K562 (cell line): ENCODE measurements at regions not wholly inside any gene's neighbourhood (a gene's known extent, or its start where the extent isn't known, plus 50 kb on each side); places are given as distances from the start of the nearest gene placed in this dataset.

ENCODE experiments used
- ATAC-seq: fragments of 200-7000 bp; cut with Tn5 transposase; 3 replicates; pipeline ENCODE4 v1.9.1; 2020; ENCODE audit warnings: moderate library complexity
- BruUV-seq: library from RNA; stranded (reverse); fragments of 400-500 nt; replicated peaks from 2 replicates; lab custom pipeline; 2021; lab: Mats Ljungman, UMichigan
- CTCF ChIA-PET: fragments of 300-600 bp; formaldehyde crosslinking; extraction: SDS; loops from one replicate; lab custom pipeline; 2021; ENCODE audit warnings: low intra/inter-chr PET ratio; lab: Yijun Ruan, JAX
- POLR2A ChIA-PET: fragments of 300-600, 350-650 bp; sonication (Branson Sonifier 250); formaldehyde crosslinking; extraction: SDS; loops from one replicate; lab custom pipeline; 2021; ENCODE audit warnings: antibody characterized with exemption, inconsistent platforms; lab: Yijun Ruan, JAX
- DNase-seq, 4 experiments: peaks; one replicate each; pipeline versions ENCODE4 v3.0.0 to v3.0.0-alpha.2; 2011 to 2018; ENCODE audit warnings: low spot score in 3 of 4, mixed read lengths in 3 of 4; ENCODE audit errors: extremely low read depth in 1 of 4
- FAIRE-seq: peaks from 2 replicates; lab custom pipeline; 2011; peaks lifted over from hg19 to GRCh38; lab: Jason Lieb, UNC
- H2AFZ ChIP-seq: 2 replicates; pipeline ENCODE4 v1.6.0; 2011; ENCODE audit warnings: low read depth, low read length, control low read depth, inconsistent platforms
- H3K27ac ChIP-seq: fragments of 200-600 bp; 3 replicates; pipeline ENCODE4 v1.8.0; 2011; ENCODE audit warnings: low read depth, mild to moderate bottlenecking, control low read depth, inconsistent platforms, low read length, moderate library complexity, mixed read lengths; ENCODE audit errors: extremely low read depth
- H3K27me3 ChIP-seq, 2 experiments: fragments of 300-600 bp in 1 of 2; 2 replicates in 1 of 2; 3 replicates in 1 of 2; pipeline versions ENCODE4 v1.6.0 to v1.8.0; 2011; ENCODE audit warnings: inconsistent platforms in 2 of 2, low read length in 2 of 2, mild to moderate bottlenecking in 1 of 2, mixed read lengths in 1 of 2, moderate library complexity in 1 of 2; ENCODE audit not compliant: control insufficient read depth in 2 of 2, insufficient read depth in 2 of 2
- H3K36me3 ChIP-seq: fragments of 300-600 bp; 3 replicates; pipeline ENCODE4 v1.8.0; 2011; ENCODE audit warnings: mild to moderate bottlenecking, low read length, inconsistent platforms; ENCODE audit not compliant: control insufficient read depth, insufficient read depth
- H3K4me1 ChIP-seq, 2 experiments: fragments of 200-600 bp in 1 of 2; replicated peaks in 1 of 2; 2 replicates in 1 of 2; 3 replicates in 1 of 2; pipeline versions ENCODE4 v1.5.1 to v1.8.0; 2011; ENCODE audit warnings: inconsistent platforms in 2 of 2, low read length in 2 of 2, mild to moderate bottlenecking in 1 of 2, mixed read lengths in 1 of 2, moderate library complexity in 1 of 2; ENCODE audit not compliant: control insufficient read depth in 2 of 2, insufficient read depth in 2 of 2
- H3K4me2 ChIP-seq: 2 replicates; pipeline ENCODE4 v1.6.1; 2011; ENCODE audit warnings: low read length, control low read depth, inconsistent platforms, mixed read lengths; ENCODE audit not compliant: insufficient read depth
- H3K4me3 ChIP-seq: fragments of 200-600 bp; sonication (generic), shearing (Covaris generic); 2 replicates; pipeline ENCODE4 v1.5.1; 2016; ENCODE audit warnings: control low read depth, inconsistent platforms
- H3K79me2 ChIP-seq: fragments of 200-600 bp; 3 replicates; pipeline ENCODE4 v1.8.0; 2011; ENCODE audit warnings: low read length, inconsistent platforms; ENCODE audit not compliant: control insufficient read depth, insufficient read depth
- H3K9ac ChIP-seq, 2 experiments: 2 replicates each; pipeline versions ENCODE4 v1.6.0 to v1.6.1; 2011; ENCODE audit warnings: low read depth in 2 of 2, low read length in 2 of 2, control low read depth in 1 of 2, inconsistent platforms in 1 of 2, mild to moderate bottlenecking in 1 of 2, mixed read lengths in 1 of 2; ENCODE audit not compliant: insufficient read depth in 1 of 2
- H3K9me1 ChIP-seq: one replicate; pipeline ENCODE4 v1.6.0; 2011; ENCODE audit warnings: inconsistent platforms, mild to moderate bottlenecking, low read length, moderate library complexity; ENCODE audit not compliant: control insufficient read depth, insufficient read depth
- H3K9me3 ChIP-seq: replicated peaks from 2 replicates; pipeline ENCODE4 v1.5.1; 2011; ENCODE audit warnings: low read depth, low read length, inconsistent platforms; ENCODE audit not compliant: control insufficient read depth, insufficient read depth
- H4K20me1 ChIP-seq: replicated peaks from 2 replicates; pipeline ENCODE4 v1.6.1; 2011; ENCODE audit warnings: low read length, inconsistent platforms, mixed read lengths; ENCODE audit not compliant: control insufficient read depth, insufficient read depth
- HLTF ChIP-seq: fragments of 450-650 bp; IDR thresholded peaks from 2 replicates; pipeline ENCODE4 v1.6.1; 2016
- WGBS: fragments of 100-300 bp; shearing (Covaris generic); methylation state at CpG from one replicate; pipeline ENCODE4 v1.1.6; 2016; ENCODE audit warnings: low coverage, mixed read lengths; ENCODE audit not compliant: insufficient coverage; ENCODE audit errors: missing lambda C conversion rate; 5-methylcytosine and 5-hydroxymethylcytosine counted together
- in situ Hi-C: fragments of 300-500 bp; cut with MboI; formaldehyde crosslinking; loops from 4 replicates; pipeline ENCODE4 v1.15.0; 2018; ENCODE audit warnings: inconsistent platforms, mixed read lengths
- intact Hi-C: fragments of 100-400 bp; cut with micrococcal nuclease; formaldehyde crosslinking; loops from 2 replicates; pipeline ENCODE4 v1.14.2; 2022
- TF ChIP-seq, protein P1 (sequence below), 3 experiments: fragments of 200-800 bp in 1 of 3; sonication (Bioruptor generic) in 1 of 3; sonication (generic) in 1 of 3; formaldehyde crosslinking in 1 of 3; IDR thresholded peaks; 2 replicates each; pipeline versions ENCODE4 v1.6.1 to v1.8.0; 2016 to 2022; ENCODE audit warnings: mild to moderate bottlenecking in 2 of 3, missing compliant biosample characterization in 2 of 3, missing genetic modification characterization in 2 of 3, missing genetic modification reagents in 1 of 3
- TF ChIP-seq, protein P2 (sequence below), 2 experiments: fragments of 450-650 bp in 1 of 2; sonication (generic) in 1 of 2; formaldehyde crosslinking in 1 of 2; IDR thresholded peaks in 1 of 2; conservative IDR thresholded peaks in 1 of 2; 2 replicates each; pipeline versions ENCODE4 v1.6.1 to v1.8.1; 2016 to 2023; ENCODE audit warnings: mild to moderate bottlenecking in 2 of 2, moderate library complexity in 2 of 2, inconsistent platforms in 1 of 2, missing genetic modification reagents in 1 of 2

DNA sequence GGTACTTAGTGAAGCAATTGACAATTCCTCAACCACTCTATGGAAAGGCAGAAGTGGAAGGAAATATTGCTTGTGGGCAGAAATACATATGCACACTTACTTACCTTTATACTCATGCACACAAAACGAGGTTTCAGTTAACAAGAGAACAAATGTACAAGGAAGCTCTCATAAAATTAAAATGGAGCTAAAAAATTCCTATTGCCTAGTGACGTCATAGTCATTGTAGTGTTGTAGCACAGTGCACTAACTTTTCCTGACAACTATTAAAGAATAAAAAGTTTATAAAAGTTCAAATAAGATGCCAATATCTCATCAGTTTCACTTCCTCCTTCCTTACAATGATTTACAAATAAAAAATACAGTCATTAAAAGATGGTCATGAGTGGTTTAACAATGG, 1161.9 kb upstream of the NRXN1 start:
- no peak for TF ChIP-seq HLTF
- TF ChIP-seq, protein P1, sequence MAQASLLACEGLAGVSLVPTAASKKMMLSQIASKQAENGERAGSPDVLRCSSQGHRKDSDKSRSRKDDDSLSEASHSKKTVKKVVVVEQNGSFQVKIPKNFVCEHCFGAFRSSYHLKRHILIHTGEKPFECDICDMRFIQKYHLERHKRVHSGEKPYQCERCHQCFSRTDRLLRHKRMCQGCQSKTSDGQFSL (CRISPR knock-in tag; IDR thresholded peaks at IDR 0.05): no peak
- TF ChIP-seq, protein P1 (tag; IDR thresholded peaks at IDR 0.05): no peak
- TF ChIP-seq, protein P2, sequence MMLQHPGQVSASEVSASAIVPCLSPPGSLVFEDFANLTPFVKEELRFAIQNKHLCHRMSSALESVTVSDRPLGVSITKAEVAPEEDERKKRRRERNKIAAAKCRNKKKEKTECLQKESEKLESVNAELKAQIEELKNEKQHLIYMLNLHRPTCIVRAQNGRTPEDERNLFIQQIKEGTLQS (IDR thresholded peaks at IDR 0.05): no peak
- TF ChIP-seq, protein P2 (CRISPR knock-in tag; conservative IDR thresholded peaks at IDR 0.05): no peak
- H3K4me2 ChIP-seq: no peak overlapping the region
- no peak overlapping the region for H3K9ac ChIP-seq
- H3K36me3 ChIP-seq: no peaks in the 10 kb centered on the region
- H4K20me1 ChIP-seq: no peaks in the 10 kb centered on the region
- no peak for DNase-seq
- ATAC-seq: no peak
- ChIA-PET POLR2A (interaction anchor here (0.8 kb wide), 1 partner anchor 615 kb away, joined by 3 read pairs; no protein-coding TSS in a partner anchor), CTCF (no interaction called here)
- H3K79me2 ChIP-seq: no peaks in the 10 kb centered on the region
- no peak overlapping the region for H3K4me3 ChIP-seq
- H3K27me3 ChIP-seq: no peaks in the 10 kb centered on the region
- 0% methylated on average over 2 of the region's 2 CpGs for WGBS
- H3K9me3 ChIP-seq: no peaks in the 10 kb centered on the region
- H3K27ac ChIP-seq: no peak overlapping the region
- no peaks in the 10 kb centered on the region for H3K9me1 ChIP-seq
- intact Hi-C loops: no loop called here
- FAIRE-seq: no peak
- in situ Hi-C loops: no loop called here
- no TSS peak for BruUV-seq
- no peaks in the 10 kb centered on the region for H3K4me1 ChIP-seq
- H2AFZ ChIP-seq: no peak overlapping the region
